Hippocampal formation (tissue), 2 donors: ENCODE measurements at regions not wholly inside any gene's neighbourhood (a gene's known extent, or its start where the extent isn't known, plus 50 kb on each side); places are given as distances from the start of the nearest gene placed in this dataset.
"Not testable (repeated sequence)": the region's sequence is repeated elsewhere in the genome, so short reads cannot be mapped to it uniquely, and the experiment has no call there.

Experiments used
- DNase-seq, 2 donors: peaks; one replicate each; lab custom pipeline; 2025; lab: John Stamatoyannopoulos, UW

- DNase-seq, result no peak
Observed at GRCh38 chr2:16394072-16394985, 271.3 kb downstream of the CYRIA start.

GRCh38 chr2:16393500-16394071 lies 272.0 kb downstream of the CYRIA start:
- no peak for DNase-seq

- no peak for DNase-seq
Observed at GRCh38 chr2:16392647-16393499, 272.8 kb downstream of the CYRIA start.

GRCh38 chr2:16391986-16392385 lies 273.6 kb downstream of the CYRIA start:
- no peak for DNase-seq

- no peak for DNase-seq
Observed at GRCh38 chr2:16390561-16390960, 275.1 kb downstream of the CYRIA start.

- no peak for DNase-seq
Observed at GRCh38 chr2:16389611-16390010, 276.0 kb downstream of the CYRIA start.

GRCh38 chr2:16388199-16388830 lies 277.3 kb downstream of the CYRIA start:
- not testable (repeated sequence) for DNase-seq

GRCh38 chr2:16387461-16387984 lies 278.1 kb downstream of the CYRIA start:
- DNase-seq, result no peak

GRCh38 chr2:16386431-16386830 lies 279.2 kb downstream of the CYRIA start:
- no peak for DNase-seq

- no peak for DNase-seq
Observed at GRCh38 chr2:16386031-16386430, 279.6 kb downstream of the CYRIA start.

GRCh38 chr2:16385341-16385740 lies 280.3 kb downstream of the CYRIA start:
- no peak for DNase-seq

- no peak for DNase-seq
Observed at GRCh38 chr2:16383411-16383810, 282.2 kb downstream of the CYRIA start.

GRCh38 chr2:16382451-16382850 lies 283.2 kb downstream of the CYRIA start:
- DNase-seq, result no peak

- DNase-seq, result no peak
Observed at GRCh38 chr2:16381511-16381910, 284.1 kb downstream of the CYRIA start.

- not testable (repeated sequence) for DNase-seq
Observed at GRCh38 chr2:16379901-16380300, 285.7 kb downstream of the CYRIA start.

GRCh38 chr2:16379061-16379460 lies 286.6 kb downstream of the CYRIA start:
- DNase-seq, result not testable (repeated sequence)

- no peak for DNase-seq
Observed at GRCh38 chr2:16378031-16378430, 287.6 kb downstream of the CYRIA start.

GRCh38 chr2:16375981-16376380 lies 289.7 kb downstream of the CYRIA start:
- no peak for DNase-seq

GRCh38 chr2:16375351-16375750 lies 290.3 kb downstream of the CYRIA start:
- no peak for DNase-seq

GRCh38 chr2:16374671-16375070 lies 291.0 kb downstream of the CYRIA start:
- no peak for DNase-seq

GRCh38 chr2:16373341-16373740 lies 292.3 kb downstream of the CYRIA start:
- no peak for DNase-seq

- no peak for DNase-seq
Observed at GRCh38 chr2:16371751-16372150, 293.9 kb downstream of the CYRIA start.
